H7 (cell line): ENCODE measurements at regions not wholly inside any gene's neighbourhood (a gene's known extent, or its start where the extent isn't known, plus 50 kb on each side); places are given as distances from the start of the nearest gene placed in this dataset.
A peak's percentile ranks its signal among the peaks of the same experiment; 100 is the strongest.

Experiments
- DNase-seq: peaks from one replicate; pipeline ENCODE4 v3.0.0; 2012
- H3K27me3 ChIP-seq: 2 replicates; pipeline ENCODE4 v1.6.0; 2011; ENCODE audit warnings: mild to moderate bottlenecking, low read length; ENCODE audit not compliant: control insufficient read depth, insufficient read depth
- H3K36me3 ChIP-seq: replicated peaks from 2 replicates; pipeline ENCODE4 v1.5.1; 2011; ENCODE audit warnings: low read length; ENCODE audit not compliant: control insufficient read depth, insufficient read depth
- H3K4me3 ChIP-seq: 2 replicates; pipeline ENCODE4 v1.5.1; 2011; ENCODE audit warnings: low read depth, mild to moderate bottlenecking, control low read depth, low read length, moderate library complexity; ENCODE audit not compliant: insufficient read depth

- Histone ChIP-seq H3K27me3 (no peaks in the 10 kb centered on the region), H3K36me3 (no peaks in the 10 kb centered on the region), H3K4me3 (no peak overlapping the region)
- no peak for DNase-seq
These were observed 57.2 kb upstream of the LRRC55 start for GRCh38 chr11:57124505-57124904.

- H3K27me3 ChIP-seq, result no peaks in the 10 kb centered on the region
- H3K36me3 ChIP-seq, result no peaks in the 10 kb centered on the region
- no peak overlapping the region for H3K4me3 ChIP-seq
- no peak for DNase-seq
These were observed 56.8 kb upstream of the LRRC55 start for GRCh38 chr11:57124917-57125316.

- DNase-seq, result no peak
- Histone ChIP-seq H3K27me3 (no peaks in the 10 kb centered on the region), H3K4me3 (no peak overlapping the region), H3K36me3 (no peaks in the 10 kb centered on the region)
These were observed 54.9 kb upstream of the LRRC55 start for GRCh38 chr11:57126766-57127400.

GRCh38 chr11:57131080-57131790 is 50.5 kb upstream of the LRRC55 start:
- no peaks in the 10 kb centered on the region for H3K36me3 ChIP-seq
- no peaks in the 10 kb centered on the region for H3K27me3 ChIP-seq
- DNase-seq, result peak; percentile 47
- no peak overlapping the region for H3K4me3 ChIP-seq
